Retinal pigment epithelial cell (primary cell): ENCODE measurements at regions not wholly inside any gene's neighbourhood (a gene's known extent, or its start where the extent isn't known, plus 50 kb on each side); places are given as distances from the start of the nearest gene placed in this dataset.

Source experiments
- DNase-seq: peaks from one replicate; pipeline ENCODE4 v3.0.0-alpha.2; 2010; ENCODE audit warnings: low read depth
- H3K4me3 ChIP-seq: 2 replicates; pipeline ENCODE4 v1.5.1; 2011; ENCODE audit warnings: mild to moderate bottlenecking, low read length, control low read depth, moderate library complexity
- CTCF ChIP-seq: conservative IDR thresholded peaks from 2 replicates; pipeline ENCODE4 v1.5.1; 2011; ENCODE audit warnings: low read depth, low read length, control low read depth, inconsistent platforms

GRCh38 chr22:49331878-49332277, 495.8 kb downstream of the BRD1 start:
- no peak for DNase-seq
- TF ChIP-seq CTCF, result no peak
- H3K4me3 ChIP-seq, result no peak overlapping the region

- TF ChIP-seq CTCF, result no peak
- no peak overlapping the region for H3K4me3 ChIP-seq
- DNase-seq, result no peak
These were observed 496.4 kb downstream of the BRD1 start for GRCh38 chr22:49331223-49331815.

- DNase-seq, result no peak
- TF ChIP-seq CTCF, result no peak
- H3K4me3 ChIP-seq, result no peak overlapping the region
These were observed 497.1 kb downstream of the BRD1 start for GRCh38 chr22:49330421-49331222.

GRCh38 chr22:49329636-49330035, 498.0 kb downstream of the BRD1 start:
- no peak for TF ChIP-seq CTCF
- no peak for DNase-seq
- no peak overlapping the region for H3K4me3 ChIP-seq

GRCh38 chr22:49328630-49329405, 498.9 kb downstream of the BRD1 start:
- no peak for DNase-seq
- H3K4me3 ChIP-seq, result no peak overlapping the region
- no peak for TF ChIP-seq CTCF

GRCh38 chr22:49328118-49328475, 499.6 kb downstream of the BRD1 start:
- no peak for DNase-seq
- no peak overlapping the region for H3K4me3 ChIP-seq
- TF ChIP-seq CTCF, result no peak
